HG02763 (cell line): ENCODE measurements at regions not wholly inside any gene's neighbourhood (a gene's known extent, or its start where the extent isn't known, plus 50 kb on each side); places are given as distances from the start of the nearest gene placed in this dataset.

Experiments used
- ATAC-seq: cut with Tn5 transposase; IDR thresholded peaks from one replicate; pipeline ENCODE4 v1.9.1; 2021; ENCODE audit warnings: mild to moderate bottlenecking, moderate library complexity; ENCODE audit not compliant: unreplicated experiment

DNA sequence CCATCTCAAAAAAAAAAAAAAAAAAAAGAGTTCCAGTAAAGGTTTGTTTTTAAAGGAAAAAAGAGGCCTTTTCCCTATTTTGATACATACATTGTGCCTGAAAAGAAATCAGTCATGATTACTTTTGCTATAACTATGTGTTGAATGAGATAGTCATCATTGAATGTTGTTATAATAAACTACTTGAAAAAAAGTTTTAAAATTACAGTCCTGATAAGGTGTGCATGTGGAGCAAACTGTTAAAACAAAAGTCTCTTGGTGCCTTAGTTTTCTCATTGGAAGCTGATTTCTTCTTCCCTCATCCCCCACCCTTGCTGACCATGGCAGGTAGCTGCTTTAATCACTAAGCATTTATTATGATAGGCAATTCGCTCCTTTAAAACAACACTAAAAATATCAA, 172.3 kb upstream of the TBCA start:
- no peak for ATAC-seq

DNA sequence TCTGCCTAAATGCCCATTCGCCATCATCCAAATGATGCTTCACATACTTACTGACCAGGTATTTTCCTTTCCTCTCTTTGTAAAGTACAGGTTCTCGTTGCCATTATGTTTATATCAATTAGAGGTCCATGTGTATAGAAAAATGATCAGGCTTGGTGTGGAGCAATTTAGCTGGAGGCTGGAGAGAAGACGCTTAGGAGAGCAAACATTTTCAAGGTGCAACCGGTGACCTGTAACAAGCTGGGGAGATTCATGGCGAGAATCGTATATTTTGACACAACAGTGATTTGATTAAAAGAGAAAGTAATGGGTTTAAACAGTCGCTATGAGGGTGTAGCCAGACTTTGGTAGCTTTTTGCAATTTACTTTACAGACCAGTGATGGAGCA, 170.9 kb upstream of the TBCA start:
- ATAC-seq = no peak

DNA sequence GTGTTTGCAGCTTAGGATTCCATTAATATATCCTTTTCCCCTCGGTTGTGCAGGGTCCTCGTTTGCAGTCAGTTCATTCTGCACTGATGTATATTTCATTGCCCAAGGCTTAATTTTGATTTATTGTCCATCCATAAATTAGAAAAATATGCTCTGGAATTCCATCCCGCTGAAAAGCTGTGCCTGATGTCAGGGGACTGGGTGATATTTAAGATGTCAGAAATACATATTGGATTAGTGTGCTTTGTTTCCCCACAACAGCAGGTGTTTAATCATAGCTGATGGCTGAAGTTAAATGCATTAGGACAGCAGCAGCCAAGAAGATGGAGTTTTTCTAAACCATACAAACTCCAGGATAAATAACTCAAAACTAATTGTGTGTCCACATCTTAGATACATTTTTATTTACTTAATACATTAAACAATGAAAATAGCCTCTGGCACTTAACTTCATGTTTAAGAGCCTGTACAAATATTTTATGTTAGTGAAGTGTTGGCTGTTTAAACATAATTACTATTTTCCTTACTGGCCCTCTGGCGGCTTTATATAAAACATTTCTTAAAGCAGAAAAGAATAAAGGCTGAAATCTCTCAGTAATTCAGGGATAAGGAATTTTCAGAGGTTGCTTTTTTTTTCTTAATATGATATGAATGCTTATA, 170.4 kb upstream of the TBCA start:
- no peak for ATAC-seq

- no peak for ATAC-seq
Measured at GRCh38 chr5:77945874-77946273, 169.7 kb upstream of the TBCA start.

- no peak for ATAC-seq
Measured at GRCh38 chr5:77944757-77945340, 168.7 kb upstream of the TBCA start.

DNA sequence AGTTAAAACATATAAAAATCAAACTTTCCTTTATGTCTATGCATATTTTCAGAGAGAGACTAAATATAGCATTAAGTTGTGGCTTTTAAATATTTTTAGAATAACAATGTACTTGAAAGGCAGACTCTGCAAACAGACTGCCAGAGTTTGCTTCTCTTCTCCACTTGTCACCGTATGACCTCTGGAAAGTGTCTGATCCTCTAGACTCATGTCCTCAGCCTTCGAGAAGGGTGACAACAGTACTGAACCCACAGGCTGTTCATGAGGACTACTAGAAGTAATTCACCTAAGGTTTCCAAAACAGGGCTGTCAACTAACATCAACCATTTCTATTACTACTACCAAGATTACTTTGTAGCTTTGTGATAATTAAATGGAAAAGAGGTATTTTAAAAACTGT, 167.7 kb upstream of the TBCA start:
- ATAC-seq = no peak

GRCh38 chr5:77942578-77943239, 166.6 kb upstream of the TBCA start:
- no peak for ATAC-seq

GRCh38 chr5:77937015-77937908, 161.1 kb upstream of the TBCA start:
- ATAC-seq = peak; percentile 85

- ATAC-seq = no peak
Measured at GRCh38 chr5:77936365-77936693, 160.2 kb upstream of the TBCA start.

DNA sequence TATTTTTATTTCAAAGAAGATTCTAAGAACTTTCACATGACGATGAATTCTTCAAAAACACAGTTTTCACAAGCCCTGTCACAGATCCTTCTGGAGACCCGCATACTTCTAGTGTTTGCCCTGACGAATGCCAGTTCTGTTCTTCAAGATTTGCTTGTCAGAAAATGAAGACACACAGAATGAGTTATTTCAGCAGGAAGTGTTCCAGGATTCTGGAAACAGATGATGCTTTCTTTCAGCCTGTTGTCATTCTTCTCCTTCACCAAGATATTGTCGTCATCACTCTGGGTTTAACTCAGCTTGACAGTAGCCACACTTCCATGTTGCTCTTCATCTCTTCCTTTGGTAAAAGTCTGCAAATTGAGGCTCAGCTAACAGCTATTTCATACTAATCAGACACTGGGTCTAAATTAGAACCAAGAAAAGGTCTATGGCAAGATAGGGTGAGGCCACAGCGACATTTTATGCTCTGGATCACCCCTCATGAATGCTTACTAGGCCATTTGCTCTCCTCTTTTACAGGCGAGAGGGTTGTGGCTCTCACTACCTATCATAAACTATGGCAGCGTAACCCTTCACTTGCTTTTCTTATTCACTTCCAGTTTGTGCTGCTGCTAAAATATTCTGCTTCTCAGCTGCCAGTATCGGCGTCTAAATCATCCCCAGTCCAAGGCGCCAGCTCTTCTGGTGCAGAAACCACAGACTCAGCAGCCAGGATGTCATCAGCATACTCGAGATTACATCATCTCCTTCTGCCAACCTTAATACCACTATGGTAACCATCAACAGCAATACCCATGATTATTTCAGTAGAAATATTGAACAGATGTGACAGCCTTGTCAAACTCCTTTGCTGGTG, 159.6 kb upstream of the TBCA start:
- ATAC-seq = no peak

DNA sequence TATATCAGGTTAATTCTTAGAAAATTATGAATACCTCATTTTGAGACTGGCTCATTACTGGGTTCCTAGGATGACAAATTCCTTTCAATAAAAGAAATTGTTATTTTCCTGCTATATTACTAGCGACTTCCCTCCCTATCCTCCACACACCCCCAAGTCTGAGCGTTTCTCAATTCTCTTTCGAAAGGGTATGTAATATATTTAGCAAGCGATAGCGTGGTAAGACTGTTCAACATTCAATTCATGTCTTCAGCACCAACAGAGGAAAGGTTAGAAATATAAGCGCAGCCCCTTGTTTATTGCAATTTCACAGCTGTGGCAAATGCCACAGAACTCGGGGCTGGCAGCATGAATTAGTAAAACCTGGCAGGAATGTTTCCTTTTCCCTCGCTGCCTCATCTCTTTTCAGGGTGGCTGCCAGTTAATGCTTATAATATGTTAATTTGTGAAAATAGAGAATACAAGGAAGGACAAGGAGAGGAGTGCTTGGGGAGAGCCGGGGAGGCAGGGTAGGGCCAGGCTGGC, 152.7 kb upstream of the TBCA start:
- no peak for ATAC-seq

- no peak for ATAC-seq
Measured at GRCh38 chr5:77926337-77926736, 150.2 kb upstream of the TBCA start.

- ATAC-seq = no peak
Measured at GRCh38 chr5:77925503-77925902, 149.4 kb upstream of the TBCA start.

DNA sequence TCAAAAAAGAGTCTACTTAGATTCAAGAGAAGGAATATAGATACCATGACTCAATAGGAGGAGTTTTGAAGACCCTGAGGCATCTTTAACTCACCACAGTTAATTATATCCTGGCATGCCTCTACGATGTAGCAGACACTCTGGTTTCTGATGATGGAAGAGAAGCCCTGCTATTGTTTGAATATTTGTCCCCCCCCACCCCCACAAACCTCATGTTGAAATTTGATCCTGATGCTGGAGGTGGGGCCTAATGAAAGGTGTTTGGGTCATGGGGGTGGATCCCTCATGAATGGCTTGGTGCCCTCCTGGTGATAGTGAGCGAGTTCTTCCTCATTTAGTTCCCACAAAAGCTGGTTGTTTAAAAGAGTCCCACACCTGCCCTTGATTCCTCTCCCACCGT, 147.9 kb upstream of the TBCA start:
- ATAC-seq = no peak

DNA sequence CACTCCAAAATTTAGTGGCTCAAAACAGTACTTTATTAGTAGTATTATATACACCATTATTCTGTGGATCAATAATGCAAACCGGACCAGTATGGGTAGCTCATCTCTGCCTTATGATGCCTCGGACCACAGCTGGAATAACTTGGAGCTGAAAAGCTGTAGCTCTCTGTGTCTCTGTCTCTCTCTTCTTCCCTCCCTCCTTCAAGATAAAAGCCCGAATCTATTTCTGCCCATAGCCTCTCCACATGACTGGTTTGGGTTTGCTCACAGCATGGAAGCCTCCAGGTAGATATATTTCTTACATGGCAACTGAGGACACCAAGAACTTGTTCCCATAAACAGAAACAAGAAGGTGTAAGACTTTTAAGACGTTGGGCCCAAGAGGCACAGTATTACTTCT, 147.5 kb upstream of the TBCA start:
- no peak for ATAC-seq

DNA sequence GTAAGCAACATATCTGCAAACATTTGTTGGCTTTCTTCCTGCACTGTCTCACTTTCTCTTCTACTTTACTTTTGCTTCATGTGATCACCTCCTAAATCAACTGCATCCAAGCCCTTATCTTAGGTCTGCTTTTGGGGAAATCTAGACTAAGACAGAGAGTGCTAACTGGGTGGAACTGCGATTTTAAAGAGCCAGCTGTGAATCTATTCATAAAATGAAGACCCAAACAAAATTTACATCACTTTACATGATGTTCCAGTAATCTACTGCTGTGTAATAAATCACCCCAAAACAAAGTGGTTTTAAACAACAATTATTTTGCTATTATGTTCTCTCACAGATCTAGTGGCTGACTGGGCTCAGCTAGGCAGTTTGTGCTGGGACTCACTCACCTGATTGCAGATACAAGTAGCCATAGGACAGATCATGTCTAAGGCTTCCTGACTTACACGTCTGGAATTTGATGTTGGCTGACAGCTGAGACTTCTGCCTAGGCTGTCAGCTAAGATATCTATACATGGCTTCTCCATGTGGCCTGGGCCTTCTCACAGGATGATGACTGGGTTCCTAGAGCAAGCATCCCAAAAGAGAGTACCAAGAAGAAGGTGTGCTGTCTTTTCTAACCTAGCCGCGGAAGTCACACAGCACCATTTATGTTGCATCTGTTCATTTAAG, 145.1 kb upstream of the TBCA start:
- no peak for ATAC-seq

DNA sequence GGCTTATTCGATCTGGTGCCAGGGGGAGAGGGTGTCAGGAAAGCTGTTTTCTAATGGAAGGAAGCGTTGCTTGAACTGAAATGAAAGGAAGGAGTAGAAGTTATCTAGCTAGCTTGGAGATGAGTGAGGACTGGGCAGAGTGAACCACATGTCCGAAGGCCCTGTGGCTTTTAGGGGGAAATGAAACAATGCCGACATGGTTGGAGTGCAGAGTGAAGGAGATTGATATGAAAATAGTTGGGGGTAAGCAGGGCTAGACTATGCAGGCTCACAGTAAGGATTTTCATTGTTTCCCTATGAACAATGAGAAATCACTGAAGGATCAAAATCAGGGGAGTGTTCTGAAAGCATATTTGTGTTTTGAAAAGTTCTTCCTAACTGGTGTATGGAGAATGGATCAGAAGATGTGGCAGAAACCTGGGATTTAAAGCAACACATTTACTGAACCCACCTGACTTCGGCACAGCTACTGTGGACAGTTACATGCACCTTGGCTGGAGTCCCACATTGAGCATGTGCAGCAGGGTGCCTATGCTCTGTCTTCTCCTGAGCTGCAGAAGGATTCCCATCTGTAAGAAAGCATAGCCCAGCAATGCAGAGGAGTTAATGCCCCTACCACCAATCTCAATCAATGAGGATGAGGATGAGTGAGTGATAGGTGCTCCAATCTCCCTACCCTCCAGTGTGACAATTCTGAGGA, 144.4 kb upstream of the TBCA start:
- no peak for ATAC-seq

GRCh38 chr5:77915346-77915745, 139.2 kb upstream of the TBCA start:
- no peak for ATAC-seq

- no peak for ATAC-seq
Measured at GRCh38 chr5:77912721-77913120, 136.6 kb upstream of the TBCA start.
